ENCODE measurements at regions not wholly inside any gene's neighbourhood (a gene's known extent, or its start where the extent isn't known, plus 50 kb on each side); places are given as distances from the start of the nearest gene placed in this dataset.

- Histone ChIP-seq H3K4me3 (ENCODE audit: low read depth, low read length, poor library complexity, severe bottlenecking) (no peak overlapping the region), H2AFZ (ENCODE audit: low read length) (no peak overlapping the region), H3K4me2 (ENCODE audit: low read length) (no peak overlapping the region), H3K27me3 (ENCODE audit: insufficient read depth, low read length) (no peaks in the 10 kb centered on the region), H3K9me2 (ENCODE audit: low read depth, low read length) (no peaks in the 10 kb centered on the region; the same call in 1 of the 2 replicates), H3K79me2 (ENCODE audit: insufficient read depth, low read length) (no peaks in the 10 kb centered on the region), H3K9ac (ENCODE audit: low read length) (no peak overlapping the region), H4K20me1 (ENCODE audit: insufficient read depth, low read length) (no peaks in the 10 kb centered on the region), H3K4me1 (ENCODE audit: insufficient read depth, low read length, severe bottlenecking) (no peaks in the 10 kb centered on the region), H3K27ac (ENCODE audit: low read depth, low read length, poor library complexity, severe bottlenecking) (no peak overlapping the region), H3K9me3 (ENCODE audit: low read length) (no peaks in the 10 kb centered on the region), H3F3A (ENCODE audit: insufficient read depth, low read length) (no peaks in the 10 kb centered on the region), H3K36me3 (ENCODE audit: insufficient read depth, low read length) (no peaks in the 10 kb centered on the region)
- no peak for TF ChIP-seq EZH2 (IDR thresholded peaks at IDR 0.05; ENCODE audit: borderline replicate concordance, low read length)
- TF ChIP-seq CTCF (IDR thresholded peaks at IDR 0.05; ENCODE audit: low read length) = no peak
These were observed 111.8 kb upstream of the GPR141 start for GRCh38 chr7:37571806-37572205.

- Histone ChIP-seq H3K9ac (ENCODE audit: low read length) (no peak overlapping the region), H3K9me2 (ENCODE audit: low read depth, low read length) (no peaks in the 10 kb centered on the region; the same call in 1 of the 2 replicates), H2AFZ (ENCODE audit: low read length) (no peak overlapping the region), H3K79me2 (ENCODE audit: insufficient read depth, low read length) (no peaks in the 10 kb centered on the region), H3K4me2 (ENCODE audit: low read length) (no peak overlapping the region), H3K27ac (ENCODE audit: low read depth, low read length, poor library complexity, severe bottlenecking) (no peak overlapping the region), H3K27me3 (ENCODE audit: insufficient read depth, low read length) (no peaks in the 10 kb centered on the region), H3K4me3 (ENCODE audit: low read depth, low read length, poor library complexity, severe bottlenecking) (no peak overlapping the region), H3F3A (ENCODE audit: insufficient read depth, low read length) (no peaks in the 10 kb centered on the region), H3K36me3 (ENCODE audit: insufficient read depth, low read length) (no peaks in the 10 kb centered on the region), H3K9me3 (ENCODE audit: low read length) (no peaks in the 10 kb centered on the region), H4K20me1 (ENCODE audit: insufficient read depth, low read length) (no peaks in the 10 kb centered on the region), H3K4me1 (ENCODE audit: insufficient read depth, low read length, severe bottlenecking) (no peaks in the 10 kb centered on the region)
- no peak for TF ChIP-seq CTCF (IDR thresholded peaks at IDR 0.05; ENCODE audit: low read length)
- TF ChIP-seq EZH2 (IDR thresholded peaks at IDR 0.05; ENCODE audit: borderline replicate concordance, low read length) = no peak
These were observed 106.2 kb upstream of the GPR141 start for GRCh38 chr7:37577412-37577811.

GRCh38 chr7:37577901-37578300, 105.7 kb upstream of the GPR141 start:
- no peaks in the 10 kb centered on the region; the same call in 1 of the 2 replicates for H3K9me2 ChIP-seq (ENCODE audit: low read depth, low read length)
- H3K9ac ChIP-seq (ENCODE audit: low read length) = no peak overlapping the region
- H4K20me1 ChIP-seq (ENCODE audit: insufficient read depth, low read length) = no peaks in the 10 kb centered on the region
- no peak overlapping the region for H3K4me3 ChIP-seq (ENCODE audit: low read depth, low read length, poor library complexity, severe bottlenecking)
- no peaks in the 10 kb centered on the region for H3K4me1 ChIP-seq (ENCODE audit: insufficient read depth, low read length, severe bottlenecking)
- H3K4me2 ChIP-seq (ENCODE audit: low read length) = no peak overlapping the region
- H3F3A ChIP-seq (ENCODE audit: insufficient read depth, low read length) = no peaks in the 10 kb centered on the region
- no peaks in the 10 kb centered on the region for H3K79me2 ChIP-seq (ENCODE audit: insufficient read depth, low read length)
- no peaks in the 10 kb centered on the region for H3K9me3 ChIP-seq (ENCODE audit: low read length)
- no peak overlapping the region for H2AFZ ChIP-seq (ENCODE audit: low read length)
- no peak for TF ChIP-seq CTCF (IDR thresholded peaks at IDR 0.05; ENCODE audit: low read length)
- no peak overlapping the region for H3K27ac ChIP-seq (ENCODE audit: low read depth, low read length, poor library complexity, severe bottlenecking)
- H3K27me3 ChIP-seq (ENCODE audit: insufficient read depth, low read length) = no peaks in the 10 kb centered on the region
- no peaks in the 10 kb centered on the region for H3K36me3 ChIP-seq (ENCODE audit: insufficient read depth, low read length)
